ENCODE measurements at regions not wholly inside any gene's neighbourhood (a gene's known extent, or its start where the extent isn't known, plus 50 kb on each side); places are given as distances from the start of the nearest gene placed in this dataset.

GRCh38 chr12:34397591-34398365 lies 375.5 kb downstream of the ALG10 start:
- TF ChIP-seq CTCF (IDR thresholded peaks at IDR 0.05), result no peak
- TF ChIP-seq EP300 (IDR thresholded peaks at IDR 0.05; ENCODE audit: low read depth), result no peak
- no peak for TF ChIP-seq POLR2A (IDR thresholded peaks at IDR 0.05)
